ENCODE measurements at regions not wholly inside any gene's neighbourhood (a gene's known extent, or its start where the extent isn't known, plus 50 kb on each side); places are given as distances from the start of the nearest gene placed in this dataset.

DNA sequence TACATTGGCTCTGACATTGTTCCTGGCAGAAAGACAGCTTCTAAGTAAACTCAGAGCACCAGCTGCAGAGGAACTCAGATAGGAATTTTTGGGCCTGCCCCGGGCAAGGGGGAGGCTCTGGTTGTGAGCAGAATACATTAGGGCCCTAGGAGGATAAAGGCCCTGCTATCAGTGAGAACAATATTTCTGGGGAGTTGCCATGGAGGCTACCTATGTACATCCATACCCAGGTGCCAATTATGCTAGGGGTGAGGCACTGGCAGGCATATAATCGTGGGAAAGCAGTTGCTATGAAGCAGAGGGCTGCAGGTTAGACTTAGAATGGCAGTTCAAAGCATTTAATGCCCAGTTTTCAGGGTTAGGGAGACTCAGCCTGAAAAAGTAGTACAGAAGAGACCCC lies 273.5 kb upstream of the EDA2R start:
- Histone ChIP-seq H3K9me3 (ENCODE audit: low read depth, low read length) (no peaks in the 10 kb centered on the region), H3K79me2 (ENCODE audit: insufficient read depth, low read length) (no peaks in the 10 kb centered on the region), H3K27me3 (ENCODE audit: insufficient read depth, low read length) (no peaks in the 10 kb centered on the region), H3K4me3 (ENCODE audit: insufficient read depth, low read length) (no peak overlapping the region), H3K36me3 (ENCODE audit: insufficient read depth, low read length) (no peaks in the 10 kb centered on the region), H3K4me1 (ENCODE audit: insufficient read depth, low read length) (no peaks in the 10 kb centered on the region), H4K20me1 (ENCODE audit: insufficient read depth, low read length) (no peaks in the 10 kb centered on the region), H3K27ac (ENCODE audit: low read depth, low read length) (no peak overlapping the region), H2AFZ (ENCODE audit: low read length) (no peak overlapping the region), H3K4me2 (ENCODE audit: insufficient read depth, low read length) (no peak overlapping the region)
- DNase-seq (ENCODE audit: insufficient read length, low spot score, missing footprints) = no peak
- TF ChIP-seq, protein P1, sequence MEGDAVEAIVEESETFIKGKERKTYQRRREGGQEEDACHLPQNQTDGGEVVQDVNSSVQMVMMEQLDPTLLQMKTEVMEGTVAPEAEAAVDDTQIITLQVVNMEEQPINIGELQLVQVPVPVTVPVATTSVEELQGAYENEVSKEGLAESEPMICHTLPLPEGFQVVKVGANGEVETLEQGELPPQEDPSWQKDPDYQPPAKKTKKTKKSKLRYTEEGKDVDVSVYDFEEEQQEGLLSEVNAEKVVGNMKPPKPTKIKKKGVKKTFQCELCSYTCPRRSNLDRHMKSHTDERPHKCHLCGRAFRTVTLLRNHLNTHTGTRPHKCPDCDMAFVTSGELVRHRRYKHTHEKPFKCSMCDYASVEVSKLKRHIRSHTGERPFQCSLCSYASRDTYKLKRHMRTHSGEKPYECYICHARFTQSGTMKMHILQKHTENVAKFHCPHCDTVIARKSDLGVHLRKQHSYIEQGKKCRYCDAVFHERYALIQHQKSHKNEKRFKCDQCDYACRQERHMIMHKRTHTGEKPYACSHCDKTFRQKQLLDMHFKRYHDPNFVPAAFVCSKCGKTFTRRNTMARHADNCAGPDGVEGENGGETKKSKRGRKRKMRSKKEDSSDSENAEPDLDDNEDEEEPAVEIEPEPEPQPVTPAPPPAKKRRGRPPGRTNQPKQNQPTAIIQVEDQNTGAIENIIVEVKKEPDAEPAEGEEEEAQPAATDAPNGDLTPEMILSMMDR (IDR thresholded peaks at IDR 0.05; ENCODE audit: extremely low read depth, low read depth, low read length) = no peak

DNA sequence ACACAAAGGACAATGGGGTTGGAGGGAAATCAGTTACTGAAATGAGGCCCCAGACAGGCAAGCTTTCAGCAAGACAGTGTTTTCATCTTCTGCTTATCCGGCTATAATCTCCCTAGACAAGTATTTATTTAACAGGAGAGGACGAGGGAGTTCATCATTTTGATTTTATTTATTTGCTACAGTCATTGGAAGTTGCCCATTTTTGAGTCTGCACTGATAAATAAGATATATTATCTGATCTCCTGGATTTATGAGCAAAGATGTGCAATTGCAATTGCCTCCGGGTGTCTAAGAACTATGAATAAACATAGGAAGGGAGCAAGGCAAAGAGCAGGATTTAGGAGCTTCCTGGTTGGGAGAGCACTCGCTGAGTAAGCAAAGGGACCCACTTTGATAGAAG lies 263.2 kb upstream of the EDA2R start:
- H3K4me2 ChIP-seq (ENCODE audit: insufficient read depth, low read length) = no peak overlapping the region
- H3K27ac ChIP-seq (ENCODE audit: low read depth, low read length) = no peak overlapping the region
- no peaks in the 10 kb centered on the region for H3K79me2 ChIP-seq (ENCODE audit: insufficient read depth, low read length)
- H3K27me3 ChIP-seq (ENCODE audit: insufficient read depth, low read length) = no peaks in the 10 kb centered on the region
- H3K36me3 ChIP-seq (ENCODE audit: insufficient read depth, low read length) = no peaks in the 10 kb centered on the region
- no peak overlapping the region for H3K4me3 ChIP-seq (ENCODE audit: insufficient read depth, low read length)
- H3K4me1 ChIP-seq (ENCODE audit: insufficient read depth, low read length) = no peaks in the 10 kb centered on the region
- no peak overlapping the region for H2AFZ ChIP-seq (ENCODE audit: low read length)
- no peaks in the 10 kb centered on the region for H3K9me3 ChIP-seq (ENCODE audit: low read depth, low read length)
- H4K20me1 ChIP-seq (ENCODE audit: insufficient read depth, low read length) = no peaks in the 10 kb centered on the region
- no peak for DNase-seq (ENCODE audit: insufficient read length, low spot score, missing footprints)
- TF ChIP-seq, protein P1 (IDR thresholded peaks at IDR 0.05; ENCODE audit: extremely low read depth, low read depth, low read length) = no peak

- no peaks in the 10 kb centered on the region for H3K27me3 ChIP-seq (ENCODE audit: insufficient read depth, low read length)
- H2AFZ ChIP-seq (ENCODE audit: low read length) = no peak overlapping the region
- no peak for DNase-seq (ENCODE audit: insufficient read length, low spot score, missing footprints)
- H3K36me3 ChIP-seq (ENCODE audit: insufficient read depth, low read length) = no peaks in the 10 kb centered on the region
- no peak overlapping the region for H3K4me2 ChIP-seq (ENCODE audit: insufficient read depth, low read length)
- no peak overlapping the region for H3K4me3 ChIP-seq (ENCODE audit: insufficient read depth, low read length)
- no peak overlapping the region for H3K27ac ChIP-seq (ENCODE audit: low read depth, low read length)
- H3K4me1 ChIP-seq (ENCODE audit: insufficient read depth, low read length) = no peaks in the 10 kb centered on the region
- H4K20me1 ChIP-seq (ENCODE audit: insufficient read depth, low read length) = no peaks in the 10 kb centered on the region
- no peaks in the 10 kb centered on the region for H3K79me2 ChIP-seq (ENCODE audit: insufficient read depth, low read length)
- TF ChIP-seq, protein P1 (IDR thresholded peaks at IDR 0.05; ENCODE audit: extremely low read depth, low read depth, low read length) = no peak
- no peaks in the 10 kb centered on the region for H3K9me3 ChIP-seq (ENCODE audit: low read depth, low read length)
These were observed 262.0 kb upstream of the EDA2R start for GRCh38 chrX:66900886-66901285.

DNA sequence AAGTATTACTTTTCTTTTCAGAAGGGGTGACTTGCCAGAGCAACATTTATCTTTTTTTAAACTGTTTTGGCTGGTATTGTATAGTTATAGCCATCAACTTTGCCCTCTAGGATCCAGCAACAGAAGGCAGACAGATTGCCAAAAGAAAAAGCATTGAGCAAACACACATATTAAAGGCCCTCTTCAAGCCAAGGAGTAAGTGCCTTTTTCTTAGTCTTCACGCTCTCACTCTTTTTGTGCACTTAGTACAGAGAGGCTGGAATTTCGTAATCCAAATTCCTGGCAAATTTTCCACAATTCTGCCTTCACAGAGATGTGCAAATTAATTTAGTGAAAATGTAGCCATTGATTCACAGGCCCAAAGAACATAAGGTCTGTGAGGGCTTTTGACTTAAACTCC lies 253.1 kb upstream of the EDA2R start:
- TF ChIP-seq, protein P1 (IDR thresholded peaks at IDR 0.05; ENCODE audit: extremely low read depth, low read depth, low read length) = no peak
- no peaks in the 10 kb centered on the region for H3K27me3 ChIP-seq (ENCODE audit: insufficient read depth, low read length)
- H2AFZ ChIP-seq (ENCODE audit: low read length) = no peak overlapping the region
- H3K27ac ChIP-seq (ENCODE audit: low read depth, low read length) = no peak overlapping the region
- no peak for DNase-seq (ENCODE audit: insufficient read length, low spot score, missing footprints)
- H3K4me2 ChIP-seq (ENCODE audit: insufficient read depth, low read length) = no peak overlapping the region
- no peak overlapping the region for H3K4me3 ChIP-seq (ENCODE audit: insufficient read depth, low read length)
- H3K4me1 ChIP-seq (ENCODE audit: insufficient read depth, low read length) = no peaks in the 10 kb centered on the region
- no peaks in the 10 kb centered on the region for H3K79me2 ChIP-seq (ENCODE audit: insufficient read depth, low read length)
- no peaks in the 10 kb centered on the region for H3K36me3 ChIP-seq (ENCODE audit: insufficient read depth, low read length)
- no peaks in the 10 kb centered on the region for H4K20me1 ChIP-seq (ENCODE audit: insufficient read depth, low read length)
- H3K9me3 ChIP-seq (ENCODE audit: low read depth, low read length) = no peaks in the 10 kb centered on the region
